Caki2 (cell line): ENCODE measurements at regions not wholly inside any gene's neighbourhood (a gene's known extent, or its start where the extent isn't known, plus 50 kb on each side); places are given as distances from the start of the nearest gene placed in this dataset.

Experiments
- DNase-seq: peaks from one replicate; pipeline ENCODE4 v3.0.0-alpha.2; 2015; ENCODE audit warnings: low read depth
- in situ Hi-C: cut with HindIII; loops from 2 replicates; pipeline ENCODE4 v1.10.0; 2016; ENCODE audit warnings: low sequenced_read_pairs, low pct_unique_long_range_greater_than_20kb, mixed read lengths

DNA sequence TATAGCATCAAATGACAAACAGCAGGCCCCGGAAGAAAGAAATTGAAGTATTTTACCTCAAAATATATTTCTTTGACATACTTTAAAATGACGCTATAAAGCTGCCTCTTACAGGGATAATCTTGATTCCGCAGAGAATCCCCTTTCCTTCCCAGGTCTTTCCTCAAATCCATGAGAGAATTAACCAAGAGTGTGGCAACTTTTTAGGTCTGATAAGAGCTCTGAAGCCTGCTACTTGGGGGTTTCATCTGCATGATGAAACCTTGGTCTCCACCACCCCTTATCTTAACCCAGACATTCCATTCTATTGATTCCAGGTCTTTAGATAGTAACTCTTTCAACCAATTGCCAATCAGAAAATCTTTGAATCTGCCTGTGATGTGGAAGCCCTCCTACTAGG, 173.8 kb downstream of the CEMIP2 start:
- no peak for DNase-seq
- in situ Hi-C loops: no loop called here

DNA sequence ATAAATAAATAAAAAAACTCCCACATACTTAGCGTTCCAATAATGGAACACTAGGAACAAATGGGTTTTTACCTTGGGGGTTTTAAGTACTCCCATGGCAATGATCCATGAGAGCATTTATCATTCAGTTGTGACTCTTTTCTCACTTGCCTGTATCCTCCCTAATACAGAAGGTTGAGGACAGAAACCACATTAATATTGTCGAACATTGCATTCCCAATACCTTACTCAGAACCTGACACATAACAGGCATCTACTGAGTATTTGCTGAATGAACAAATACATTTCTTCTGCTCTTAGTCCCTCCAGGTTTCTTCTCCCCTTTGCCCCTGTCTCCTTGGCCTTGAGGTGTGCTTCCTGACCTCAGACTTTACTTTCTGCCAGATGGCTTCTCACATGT, 175.9 kb downstream of the CEMIP2 start:
- peak; percentile 41 for DNase-seq
- in situ Hi-C loops: no loop called here

DNA sequence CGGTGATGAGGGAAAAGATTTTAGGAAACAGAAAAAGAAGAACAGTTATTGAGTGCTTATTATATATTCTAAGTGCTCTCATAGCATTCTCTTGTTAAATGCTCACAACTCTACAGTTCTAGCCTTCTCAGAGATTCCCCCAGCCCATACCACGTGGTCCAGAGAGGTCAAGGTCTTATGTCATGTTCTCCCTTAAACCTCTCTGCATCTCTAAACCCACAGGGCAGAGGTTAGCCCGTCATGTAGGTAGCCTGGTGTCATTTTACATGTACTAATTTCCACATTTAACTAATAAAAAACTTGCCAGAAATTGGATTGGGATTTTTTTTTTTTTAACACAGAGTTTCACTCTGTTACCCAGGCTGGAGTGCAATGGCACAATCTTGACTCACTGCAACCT, 178.0 kb downstream of the CEMIP2 start:
- in situ Hi-C loops: no loop called here
- DNase-seq: no peak

DNA sequence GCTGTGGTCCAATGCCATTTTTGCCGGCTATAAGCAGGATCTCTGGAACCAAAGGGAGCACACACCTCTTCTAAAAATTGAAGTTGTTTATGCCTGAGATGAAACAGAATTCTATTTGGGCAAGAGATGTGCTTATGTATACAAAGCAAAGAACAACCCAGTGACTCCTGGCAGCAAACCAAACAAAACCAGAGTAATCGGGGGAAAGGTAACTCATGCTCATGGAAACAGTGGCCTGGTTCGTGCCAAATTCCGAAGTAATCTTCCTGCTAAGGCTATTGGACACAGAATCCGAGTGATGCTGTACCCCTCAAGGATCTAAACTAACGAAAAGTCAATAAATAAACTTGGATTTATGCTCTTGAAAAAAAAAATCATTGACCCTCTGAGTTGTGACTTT, 178.7 kb downstream of the CEMIP2 start:
- DNase-seq: no peak
- in situ Hi-C loops: no loop called here

DNA sequence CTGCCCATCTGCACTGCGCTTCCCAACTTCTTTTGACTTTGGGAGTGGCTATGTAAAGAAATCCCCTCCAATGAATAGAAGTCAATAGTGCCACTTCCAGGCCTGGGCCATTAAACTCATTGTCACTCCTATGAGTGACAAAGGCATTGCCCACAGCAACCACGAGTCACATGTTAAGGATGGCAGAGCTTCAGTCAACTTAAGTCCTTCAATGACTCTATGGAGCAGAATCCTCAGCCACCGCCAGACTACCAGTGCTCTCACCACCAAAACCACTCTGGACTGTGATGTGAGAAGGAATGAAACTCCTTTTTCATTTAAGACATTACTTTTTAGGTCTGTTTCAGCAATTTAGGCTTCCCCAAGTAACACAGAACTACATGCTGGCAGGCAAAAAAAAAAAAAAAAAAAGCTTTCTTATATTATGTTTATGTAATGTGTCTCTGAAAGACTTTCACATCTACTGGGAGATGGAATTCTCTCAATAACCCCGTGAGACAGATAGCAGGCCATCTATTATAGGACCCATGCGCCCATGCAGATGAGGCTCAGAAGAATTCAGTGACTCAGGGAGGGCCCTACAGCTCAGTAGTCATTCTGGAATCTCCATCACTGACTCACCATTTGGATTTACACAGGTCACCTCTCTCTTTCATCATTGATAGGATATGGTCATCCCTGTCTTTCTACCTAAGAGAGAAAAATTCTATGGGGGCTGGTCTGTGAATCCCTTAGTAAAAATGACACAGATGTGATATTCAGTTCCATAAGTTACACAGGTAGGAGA, 180.5 kb downstream of the CEMIP2 start:
- in situ Hi-C loops: no loop called here
- DNase-seq: peak; percentile 31

DNA sequence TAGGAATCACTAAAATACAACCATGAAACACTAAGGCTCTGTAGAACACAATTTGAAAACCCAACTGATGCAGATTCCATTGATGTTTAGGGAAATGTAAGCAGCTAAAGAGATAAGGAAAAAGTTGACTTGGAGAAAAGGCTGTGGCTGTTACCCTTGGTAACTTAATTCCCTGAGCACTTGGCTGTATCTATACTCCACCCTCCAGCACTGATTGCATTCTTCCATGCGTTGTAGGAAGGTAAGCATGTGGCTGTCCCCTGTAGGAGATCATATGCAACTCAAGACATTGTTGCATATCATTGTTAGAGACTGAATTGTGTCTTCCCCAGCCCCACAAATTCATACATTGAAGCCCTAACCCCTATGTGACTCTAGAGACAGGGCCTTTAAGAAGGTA, 184.5 kb downstream of the CEMIP2 start:
- in situ Hi-C loops: no loop called here
- no peak for DNase-seq

DNA sequence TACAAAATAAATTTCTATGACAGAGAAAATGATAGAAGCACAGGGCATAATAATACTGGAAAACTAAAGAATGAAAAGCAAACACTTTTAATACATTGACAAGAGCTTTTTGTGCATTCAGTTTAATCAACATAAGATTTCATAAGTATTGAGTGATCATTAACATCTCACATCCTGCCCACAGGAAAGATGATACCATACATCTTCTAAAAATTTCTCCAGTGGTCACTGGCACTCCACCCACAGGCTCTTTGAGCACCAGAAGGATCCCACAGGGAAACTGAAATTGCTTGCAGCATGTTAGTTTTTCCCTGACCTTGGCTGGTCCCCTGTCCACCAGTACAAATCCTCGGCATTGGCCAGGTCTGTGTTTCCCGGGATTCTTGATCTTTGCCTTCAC, 186.0 kb downstream of the CEMIP2 start:
- DNase-seq: no peak
- in situ Hi-C loops: no loop called here

DNA sequence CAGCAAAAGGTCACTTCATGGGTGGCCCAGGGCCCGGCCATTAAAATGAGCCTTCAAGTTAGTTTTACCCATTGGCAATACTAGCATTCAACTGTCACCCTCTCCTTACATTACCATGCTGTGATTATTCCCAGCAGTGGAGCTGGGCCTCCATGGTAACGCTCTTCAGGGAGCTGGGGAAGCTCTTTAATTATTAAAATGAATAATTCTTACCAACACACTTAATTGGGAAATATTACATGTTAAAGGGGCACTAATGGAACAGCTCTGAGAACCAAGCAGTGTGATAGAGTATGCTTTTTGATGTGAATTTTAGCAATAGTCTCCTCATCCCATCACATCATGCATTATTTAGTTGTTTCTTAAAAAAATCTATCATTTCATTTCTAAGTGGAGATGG, 187.2 kb downstream of the CEMIP2 start:
- DNase-seq: no peak
- in situ Hi-C loops: no loop called here

DNA sequence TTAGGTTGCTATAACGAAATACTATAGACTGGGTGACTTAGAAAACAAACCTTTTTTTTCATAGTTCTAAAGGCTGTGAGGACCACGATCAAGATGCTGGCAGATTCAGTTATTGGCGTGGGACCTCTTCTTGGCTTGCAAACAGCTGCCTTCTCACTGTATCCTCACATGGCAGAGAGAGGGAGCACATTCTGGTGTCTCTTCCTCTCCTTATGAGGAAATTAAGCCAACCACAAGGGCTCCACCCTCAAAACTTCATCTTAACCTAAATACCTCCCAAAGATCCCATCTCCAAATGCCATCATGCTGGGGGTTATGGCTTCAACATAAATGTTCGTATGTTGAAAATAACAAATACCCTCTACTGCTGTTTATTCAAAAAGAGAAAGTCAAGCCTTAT, 197.1 kb downstream of the CEMIP2 start:
- no peak for DNase-seq

DNA sequence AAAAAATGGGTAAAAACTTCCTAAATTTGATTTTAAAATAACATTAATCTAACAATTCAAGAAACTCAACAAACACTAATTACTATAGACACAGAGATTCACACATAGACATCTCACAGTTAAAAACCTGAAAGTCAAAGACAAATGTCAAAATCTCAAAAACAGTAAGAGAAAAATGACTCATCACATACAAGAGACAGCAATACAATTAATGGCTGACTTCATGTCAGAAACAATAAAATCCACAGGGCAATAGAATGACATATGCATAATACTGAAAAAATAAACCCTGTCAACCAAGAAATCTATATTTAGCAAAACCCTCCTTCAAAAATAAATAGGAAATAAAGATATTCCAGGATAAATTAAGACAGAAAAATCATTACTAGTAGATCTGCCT, 200.4 kb downstream of the CEMIP2 start:
- in situ Hi-C loops: no loop called here
- DNase-seq: no peak

More for the DNA sequence above, 197.1 kb downstream of the CEMIP2 start:
- in situ Hi-C loops: no loop called here

DNA sequence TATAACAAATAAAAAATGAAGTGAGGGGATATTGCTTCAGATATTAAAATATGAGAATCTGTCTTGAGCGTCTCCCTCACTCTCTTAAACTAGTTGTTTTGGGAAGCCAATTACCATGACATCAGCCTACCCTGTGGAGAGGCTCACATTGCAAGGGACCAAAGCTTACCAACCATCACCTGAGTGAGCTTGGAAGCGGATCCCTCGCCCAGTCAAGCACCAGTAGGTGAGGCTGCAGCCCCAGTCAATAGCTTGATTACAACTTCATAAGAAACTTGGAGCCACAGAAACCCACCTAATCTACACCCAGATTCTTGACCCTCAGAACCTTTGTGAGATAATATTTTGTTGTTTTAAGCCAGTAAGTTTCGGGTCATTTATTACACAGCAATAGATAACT, 206.2 kb downstream of the CEMIP2 start:
- DNase-seq: no peak
- in situ Hi-C loops: no loop called here

DNA sequence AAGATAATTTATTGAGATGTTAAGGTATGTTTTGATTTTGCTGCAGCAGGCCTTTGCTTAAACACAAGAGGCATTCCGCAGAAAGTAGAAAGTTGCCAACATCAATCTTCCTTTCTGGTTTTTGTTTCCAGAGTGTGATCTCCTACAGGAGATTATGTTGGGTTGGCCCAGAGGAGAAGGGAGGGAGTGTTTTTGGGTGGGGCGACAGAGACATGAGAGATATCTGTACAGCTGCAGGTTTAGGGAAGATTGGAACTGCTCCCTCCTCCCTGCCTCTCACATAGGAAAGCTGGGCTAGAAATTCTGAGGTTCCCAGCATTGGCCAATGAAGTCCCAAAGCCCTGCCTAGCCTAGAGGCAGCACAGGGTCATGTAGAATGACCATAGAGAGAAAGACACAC, 211.0 kb downstream of the CEMIP2 start:
- in situ Hi-C loops: no loop called here
- DNase-seq: no peak

DNA sequence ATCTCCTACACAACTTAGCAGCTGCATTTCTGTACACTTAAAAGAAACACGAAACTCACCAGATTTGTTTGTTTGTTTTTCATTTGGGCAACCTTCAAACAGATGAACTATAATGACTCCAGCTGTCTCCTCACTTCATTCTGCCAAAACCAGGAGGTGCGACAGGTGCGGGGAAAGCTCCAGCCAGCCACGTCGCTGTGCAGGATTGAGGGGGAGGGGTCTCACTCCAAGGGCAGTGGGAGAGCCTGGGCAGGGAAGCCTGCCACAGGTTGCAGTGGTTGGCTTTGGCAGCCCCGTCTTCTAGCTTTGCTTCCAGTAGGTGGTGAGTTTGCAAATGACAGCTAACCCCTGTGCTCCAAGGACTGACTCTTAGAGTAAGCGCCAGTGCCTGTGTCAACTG, 215.8 kb downstream of the CEMIP2 start:
- DNase-seq: no peak

DNA sequence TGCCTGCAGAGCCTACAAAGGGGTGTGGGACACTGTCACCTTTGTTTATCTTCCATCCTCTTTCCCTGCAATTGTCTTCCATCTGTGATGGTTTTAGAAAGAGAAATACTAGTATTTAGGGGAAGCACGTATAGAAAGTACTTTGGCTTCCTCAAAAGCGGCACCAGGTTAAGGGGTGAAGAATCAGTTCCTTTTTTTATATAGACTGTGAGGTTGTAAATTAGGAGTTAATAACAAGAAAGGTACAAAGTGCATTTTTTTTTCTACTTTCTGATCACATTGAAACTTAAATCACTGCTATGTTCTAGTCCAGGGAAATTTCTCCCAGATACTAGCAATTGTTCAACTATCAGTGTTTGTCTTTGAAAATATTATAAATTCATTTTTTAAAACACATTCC, 219.3 kb downstream of the CEMIP2 start:
- in situ Hi-C loops: no loop called here
- no peak for DNase-seq

More for the DNA sequence above, 215.8 kb downstream of the CEMIP2 start:
- in situ Hi-C loops: no loop called here

DNA sequence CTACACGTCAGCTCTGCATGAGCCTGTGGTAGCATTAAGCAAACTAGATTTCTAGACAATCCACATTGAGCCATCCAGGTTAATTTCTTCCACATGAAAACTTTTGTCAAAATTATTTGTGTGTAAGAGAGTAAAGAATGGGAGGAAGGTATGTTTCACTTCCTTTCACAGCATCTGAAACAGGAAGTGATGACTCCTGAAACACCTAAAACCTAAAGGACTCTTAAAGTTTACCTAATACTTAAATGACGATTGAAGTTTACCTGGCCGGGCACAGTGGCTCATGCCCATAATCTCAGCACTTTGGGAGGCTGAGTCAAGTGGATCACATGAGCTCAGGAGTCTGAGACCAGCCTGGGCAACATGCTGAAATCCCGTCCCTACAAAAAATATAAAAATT, 223.8 kb downstream of the CEMIP2 start:
- no peak for DNase-seq
- in situ Hi-C loops: no loop called here

DNA sequence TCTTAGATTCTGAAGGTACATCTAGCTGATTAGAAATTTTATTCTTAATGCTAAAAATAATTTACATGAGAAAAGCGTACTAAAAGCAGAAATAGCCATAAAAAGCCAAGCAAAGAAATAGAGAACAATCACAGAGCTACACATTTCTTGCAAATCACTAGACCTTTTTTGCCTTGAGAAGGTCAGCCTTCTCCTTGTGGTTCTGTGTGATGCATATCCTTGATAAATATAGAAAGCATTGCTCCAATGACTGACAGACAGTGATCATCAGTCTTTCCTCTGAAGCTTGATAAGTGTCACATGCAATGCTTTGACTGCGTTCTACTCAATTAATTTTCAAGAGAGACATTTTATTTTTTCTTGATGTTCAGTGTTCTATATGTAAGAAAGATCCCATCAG, 226.9 kb downstream of the CEMIP2 start:
- in situ Hi-C loops: no loop called here
- no peak for DNase-seq

DNA sequence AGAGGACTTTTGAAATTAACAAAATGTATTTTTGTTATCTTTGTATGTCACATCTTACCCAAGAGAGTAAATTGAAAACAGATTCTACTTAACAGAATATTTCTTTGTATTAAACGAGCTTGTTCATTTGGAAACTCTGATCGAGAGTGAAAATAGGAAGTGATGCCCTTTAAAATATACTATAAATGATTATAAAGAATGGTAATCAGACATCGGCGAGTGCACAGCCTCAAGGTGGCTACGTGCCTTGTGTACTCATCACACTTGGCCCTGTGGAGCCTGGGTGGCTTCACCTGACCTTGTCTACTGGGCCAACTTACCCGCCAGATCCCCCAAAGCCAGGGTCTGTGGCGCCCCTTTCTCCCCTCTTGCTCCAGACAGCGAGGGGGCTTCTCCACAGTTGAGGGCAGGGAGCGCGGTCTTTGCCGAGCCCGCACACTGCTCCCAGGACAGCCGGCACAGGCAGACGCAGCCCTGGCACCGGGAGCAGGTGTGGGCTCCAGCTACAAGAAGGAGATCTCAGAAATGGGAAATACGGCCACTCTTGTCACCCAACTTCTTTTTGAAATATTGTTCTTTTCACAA, 243.2 kb downstream of the CEMIP2 start:
- in situ Hi-C loops: no loop called here

DNA sequence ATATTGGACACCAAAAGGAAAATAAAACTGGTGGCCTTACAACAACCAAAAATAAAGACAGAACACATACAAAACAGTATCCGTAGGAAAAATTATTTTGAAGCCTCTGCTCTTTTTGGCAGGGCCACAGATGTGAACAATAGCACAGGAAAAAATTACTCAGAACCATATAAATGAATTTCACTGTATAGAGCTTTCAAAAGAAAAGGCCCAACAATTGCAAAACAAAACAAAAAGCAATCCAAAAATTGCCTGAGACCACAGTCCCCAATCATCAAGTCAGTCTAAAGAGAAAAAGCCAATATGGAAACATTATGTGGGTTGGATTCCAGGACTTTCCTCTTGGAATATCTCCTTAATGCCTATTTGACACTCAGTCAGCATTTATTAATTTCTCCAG, 243.8 kb downstream of the CEMIP2 start:
- no peak for DNase-seq
- in situ Hi-C loops: no loop called here

More for the DNA sequence above, 243.2 kb downstream of the CEMIP2 start:
- DNase-seq: no peak

DNA sequence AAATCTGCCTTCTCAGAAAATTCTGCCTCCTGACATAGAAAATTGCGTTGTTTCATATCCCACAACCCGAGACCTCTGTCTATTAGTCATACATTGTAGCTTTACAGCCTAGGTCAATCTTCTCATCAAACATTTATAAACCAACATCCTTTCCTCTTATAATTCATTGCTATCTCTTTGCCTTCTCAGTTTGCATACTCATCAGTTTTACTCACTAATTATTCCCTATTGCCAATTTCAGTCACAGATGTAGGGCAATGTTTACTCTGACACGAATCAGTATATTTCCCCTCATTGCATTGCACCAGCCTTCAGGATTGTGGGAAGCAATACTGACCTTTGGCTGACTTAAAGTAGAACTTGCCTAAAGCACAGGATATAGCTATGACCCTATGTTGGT, 247.2 kb downstream of the CEMIP2 start:
- in situ Hi-C loops: no loop called here
- no peak for DNase-seq

DNA sequence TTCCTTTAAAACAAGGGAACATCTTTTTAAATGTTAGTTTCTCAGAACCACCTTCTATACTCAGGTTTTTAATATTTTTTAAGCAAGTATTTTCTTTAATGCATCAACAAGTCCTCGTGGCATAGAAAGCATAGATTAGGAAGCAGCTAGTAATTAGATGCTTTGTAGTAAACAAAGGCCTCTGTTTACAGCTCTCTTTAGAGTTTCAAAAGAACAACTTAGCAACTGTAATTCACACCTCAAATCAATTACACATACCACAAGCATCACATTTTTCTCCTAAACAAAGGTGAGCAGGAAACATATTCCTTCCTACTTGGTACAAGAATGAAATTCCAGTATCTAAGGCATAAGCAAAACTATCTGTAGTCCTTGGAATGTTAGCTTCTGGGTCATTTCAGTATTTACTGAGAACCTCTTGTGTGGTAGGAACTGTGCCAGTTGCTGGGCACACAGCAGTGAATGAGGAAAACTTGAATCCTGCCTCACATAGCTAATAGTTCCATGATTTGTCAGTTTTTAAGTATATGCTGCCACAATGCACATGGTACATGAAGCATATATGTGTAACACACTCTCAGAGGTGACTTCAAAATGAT, 249.1 kb downstream of the CEMIP2 start:
- no peak for DNase-seq
- in situ Hi-C loops: no loop called here
